ENCODE measurements at regions not wholly inside any gene's neighbourhood (a gene's known extent, or its start where the extent isn't known, plus 50 kb on each side); places are given as distances from the start of the nearest gene placed in this dataset.

- no peaks in the 10 kb centered on the region for H3K36me3 Mint-ChIP-seq
- no peak for DNase-seq
- no peaks in the 10 kb centered on the region for H3K27me3 Mint-ChIP-seq
- ChIA-PET POLR2A (no interaction called here), CTCF (no interaction called here)
- Histone ChIP-seq H3K4me3 (ENCODE audit: low read length) (no peak overlapping the region), H3K27me3 (ENCODE audit: insufficient read depth, low read length, poor library complexity, severe bottlenecking) (no peaks in the 10 kb centered on the region), H3K9me3 (ENCODE audit: low read length) (peaks cover 5% of the 10 kb centered on the region), H3K4me1 (ENCODE audit: insufficient read depth, low read length) (no peaks in the 10 kb centered on the region), H3K27ac (ENCODE audit: low read depth, low read length) (no peak overlapping the region), H3K36me3 (ENCODE audit: insufficient read depth, low read length) (no peaks in the 10 kb centered on the region)
- no peaks in the 10 kb centered on the region for H3K4me1 Mint-ChIP-seq
- no peak overlapping the region for H3K4me3 Mint-ChIP-seq
- no peak overlapping the region for H3K27ac Mint-ChIP-seq
- H3K9me3 Mint-ChIP-seq, result peaks cover 4 to 49% (median 8%) of the 10 kb centered on the region in 5 donors
Measured at GRCh38 chr5:104418056-104418455, 855.5 kb upstream of the NUDT12 start.

- DNase-seq, result no peak
- no peaks in the 10 kb centered on the region for H3K36me3 ChIP-seq (ENCODE audit: insufficient read depth, low read length)
- ChIA-PET CTCF (no interaction called here), POLR2A (no interaction called here)
- H3K27ac ChIP-seq (ENCODE audit: low read depth, low read length), result no peak overlapping the region
- no peaks in the 10 kb centered on the region for H3K4me1 ChIP-seq (ENCODE audit: insufficient read depth, low read length)
- H3K4me1 Mint-ChIP-seq, result no peaks in the 10 kb centered on the region
- peaks cover 4 to 36% (median 10%) of the 10 kb centered on the region in 5 donors for H3K9me3 Mint-ChIP-seq
- H3K4me3 ChIP-seq (ENCODE audit: low read length), result no peak overlapping the region
- no peaks in the 10 kb centered on the region for H3K27me3 ChIP-seq (ENCODE audit: insufficient read depth, low read length, poor library complexity, severe bottlenecking)
- H3K27ac Mint-ChIP-seq, result no peak overlapping the region
- no peaks in the 10 kb centered on the region for H3K9me3 ChIP-seq (ENCODE audit: low read length)
- H3K27me3 Mint-ChIP-seq, result no peaks in the 10 kb centered on the region
- no peak overlapping the region for H3K4me3 Mint-ChIP-seq
- no peaks in the 10 kb centered on the region for H3K36me3 Mint-ChIP-seq
Measured at GRCh38 chr5:104412649-104413240, 850.2 kb upstream of the NUDT12 start.

GRCh38 chr5:104400941-104401340 is 838.4 kb upstream of the NUDT12 start:
- H3K4me3 Mint-ChIP-seq, result no peak overlapping the region
- H3K27me3 Mint-ChIP-seq, result no peaks in the 10 kb centered on the region
- no peaks in the 10 kb centered on the region for H3K4me1 Mint-ChIP-seq

DNA sequence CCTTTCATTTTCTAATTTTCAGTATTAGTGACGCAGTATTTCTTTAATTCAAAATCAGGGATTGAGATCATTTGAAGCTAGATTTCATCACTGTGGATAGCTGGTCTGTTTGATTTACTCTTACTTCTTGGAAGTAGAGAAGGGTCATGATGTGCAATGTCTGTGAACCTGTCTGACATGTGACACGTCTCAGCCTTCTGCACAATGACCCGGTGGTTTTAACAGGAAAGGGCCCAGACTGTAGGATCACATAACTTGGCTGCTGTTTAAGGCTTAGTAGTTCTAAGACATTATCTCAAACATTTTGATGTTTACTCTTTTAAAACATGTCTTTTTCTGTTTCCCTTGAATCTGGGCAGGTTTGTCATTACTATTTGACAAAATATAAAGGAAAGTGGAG is 823.3 kb upstream of the NUDT12 start:
- Mint-ChIP-seq H3K9me3 (peaks cover 11 to 37% (median 12%) of the 10 kb centered on the region in 5 donors), H3K27me3 (no peaks in the 10 kb centered on the region), H3K4me3 (no peak overlapping the region), H3K36me3 (no peaks in the 10 kb centered on the region), H3K27ac (no peak overlapping the region), H3K4me1 (no peaks in the 10 kb centered on the region)
- Histone ChIP-seq H3K4me3 (ENCODE audit: low read length) (no peak overlapping the region), H3K4me1 (ENCODE audit: insufficient read depth, low read length) (no peaks in the 10 kb centered on the region), H3K27ac (ENCODE audit: low read depth, low read length) (no peak overlapping the region), H3K27me3 (ENCODE audit: insufficient read depth, low read length, poor library complexity, severe bottlenecking) (no peaks in the 10 kb centered on the region), H3K9me3 (ENCODE audit: low read length) (no peaks in the 10 kb centered on the region), H3K36me3 (ENCODE audit: insufficient read depth, low read length) (no peaks in the 10 kb centered on the region)
- ChIA-PET CTCF (no interaction called here), POLR2A (no interaction called here)
- no peak for DNase-seq

More at GRCh38 chr5:104400941-104401340, 838.4 kb upstream of the NUDT12 start:
- CTCF ChIA-PET, result no interaction called here
- Mint-ChIP-seq H3K27ac (no peak overlapping the region), H3K9me3 (peaks cover 10 to 25% (median 14%) of the 10 kb centered on the region in 5 donors), H3K36me3 (no peaks in the 10 kb centered on the region)
- H3K27me3 ChIP-seq (ENCODE audit: insufficient read depth, low read length, poor library complexity, severe bottlenecking), result no peaks in the 10 kb centered on the region
- no peak for DNase-seq
- no peak overlapping the region for H3K27ac ChIP-seq (ENCODE audit: low read depth, low read length)
- H3K9me3 ChIP-seq (ENCODE audit: low read length), result no peaks in the 10 kb centered on the region
- no peaks in the 10 kb centered on the region for H3K36me3 ChIP-seq (ENCODE audit: insufficient read depth, low read length)
- H3K4me1 ChIP-seq (ENCODE audit: insufficient read depth, low read length), result no peaks in the 10 kb centered on the region
- POLR2A ChIA-PET, result no interaction called here
- H3K4me3 ChIP-seq (ENCODE audit: low read length), result no peak overlapping the region

DNA sequence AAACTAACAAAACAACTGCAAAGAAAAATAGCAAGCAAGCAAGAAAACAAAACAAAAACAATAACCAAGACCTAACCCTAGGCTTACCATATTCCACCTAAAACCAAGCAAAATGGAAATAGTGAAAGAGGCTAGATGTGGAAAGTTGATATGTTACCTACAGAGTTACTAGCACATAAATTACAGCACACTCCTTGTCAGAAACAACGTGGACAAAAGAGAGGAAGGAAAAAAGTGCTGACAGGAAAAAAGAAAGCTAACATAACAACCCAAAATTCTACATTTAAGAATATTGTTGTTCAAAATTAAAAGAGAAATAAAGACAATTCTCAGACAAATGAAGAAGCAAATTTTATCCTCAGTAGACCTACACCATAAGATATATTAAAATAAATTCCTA is 812.8 kb upstream of the NUDT12 start:
- peaks cover 0 to 24% (median 5%) of the 10 kb centered on the region in 5 donors for H3K9me3 Mint-ChIP-seq
- H3K4me1 ChIP-seq (ENCODE audit: insufficient read depth, low read length), result no peaks in the 10 kb centered on the region

DNA sequence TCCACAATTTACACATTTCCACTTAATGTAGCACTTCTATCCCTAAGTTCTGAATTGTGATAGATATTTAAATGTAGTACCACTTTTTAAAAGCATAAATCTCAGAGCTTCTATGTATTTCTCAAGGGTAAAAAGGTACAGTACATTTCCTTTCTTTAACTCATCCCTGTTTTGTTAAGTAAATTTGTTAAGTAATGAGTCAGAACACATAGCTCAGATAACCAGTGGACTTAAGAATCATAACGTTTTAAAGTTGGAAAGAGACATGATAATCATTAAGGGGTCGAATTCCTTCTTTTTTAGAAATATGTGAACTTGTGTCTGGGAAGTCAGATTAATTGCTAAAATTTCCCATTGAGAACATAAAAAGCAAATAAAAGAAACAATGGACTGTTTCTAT is 810.2 kb upstream of the NUDT12 start:
- POLR2A ChIA-PET, result no interaction called here
- H3K4me1 ChIP-seq (ENCODE audit: insufficient read depth, low read length), result no peaks in the 10 kb centered on the region
- H3K27ac Mint-ChIP-seq, result no peak overlapping the region
- no peak for DNase-seq
- peaks cover 0 to 22% (median 4%) of the 10 kb centered on the region in 5 donors for H3K9me3 Mint-ChIP-seq
- no peaks in the 10 kb centered on the region for H3K36me3 ChIP-seq (ENCODE audit: insufficient read depth, low read length)
- H3K36me3 Mint-ChIP-seq, result no peaks in the 10 kb centered on the region
- no peaks in the 10 kb centered on the region for H3K27me3 Mint-ChIP-seq
- H3K4me1 Mint-ChIP-seq, result no peaks in the 10 kb centered on the region
- no peak overlapping the region for H3K27ac ChIP-seq (ENCODE audit: low read depth, low read length)
- CTCF ChIA-PET, result no interaction called here
- H3K9me3 ChIP-seq (ENCODE audit: low read length), result no peaks in the 10 kb centered on the region
- no peak overlapping the region for H3K4me3 Mint-ChIP-seq
- H3K27me3 ChIP-seq (ENCODE audit: insufficient read depth, low read length, poor library complexity, severe bottlenecking), result no peaks in the 10 kb centered on the region
- no peak overlapping the region for H3K4me3 ChIP-seq (ENCODE audit: low read length)

More for the DNA sequence above, 812.8 kb upstream of the NUDT12 start:
- Histone ChIP-seq H3K27me3 (ENCODE audit: insufficient read depth, low read length, poor library complexity, severe bottlenecking) (no peaks in the 10 kb centered on the region), H3K36me3 (ENCODE audit: insufficient read depth, low read length) (no peaks in the 10 kb centered on the region), H3K27ac (ENCODE audit: low read depth, low read length) (no peak overlapping the region), H3K4me3 (ENCODE audit: low read length) (no peak overlapping the region), H3K9me3 (ENCODE audit: low read length) (no peaks in the 10 kb centered on the region)
- POLR2A ChIA-PET, result no interaction called here
- H3K27ac Mint-ChIP-seq, result no peak overlapping the region
- H3K27me3 Mint-ChIP-seq, result no peaks in the 10 kb centered on the region
- no peaks in the 10 kb centered on the region for H3K36me3 Mint-ChIP-seq
- no peak overlapping the region for H3K4me3 Mint-ChIP-seq
- CTCF ChIA-PET, result no interaction called here
- no peak for DNase-seq
- no peaks in the 10 kb centered on the region for H3K4me1 Mint-ChIP-seq

DNA sequence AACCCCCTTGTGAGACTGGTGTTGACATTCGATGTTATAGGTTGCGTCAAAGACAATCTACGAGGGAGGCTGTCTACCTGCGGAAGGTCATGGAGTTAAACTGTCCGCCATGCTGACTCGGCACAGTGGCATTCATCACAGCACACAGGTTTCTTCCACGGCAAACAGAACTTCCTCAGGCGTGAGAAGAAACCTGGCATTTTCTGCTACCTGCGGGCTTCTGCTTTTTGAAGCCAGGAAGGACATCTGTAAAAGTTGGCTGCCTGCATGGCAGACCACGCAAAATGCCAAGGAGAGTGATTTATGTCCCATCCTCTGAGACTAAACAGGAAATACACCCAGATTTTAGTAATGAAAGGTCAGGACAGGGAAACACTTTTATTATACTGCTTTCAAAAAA is 809.8 kb upstream of the NUDT12 start:
- Histone ChIP-seq H3K4me1 (ENCODE audit: insufficient read depth, low read length) (no peaks in the 10 kb centered on the region), H3K27ac (ENCODE audit: low read depth, low read length) (no peak overlapping the region), H3K36me3 (ENCODE audit: insufficient read depth, low read length) (no peaks in the 10 kb centered on the region), H3K4me3 (ENCODE audit: low read length) (no peak overlapping the region), H3K27me3 (ENCODE audit: insufficient read depth, low read length, poor library complexity, severe bottlenecking) (no peaks in the 10 kb centered on the region), H3K9me3 (ENCODE audit: low read length) (no peaks in the 10 kb centered on the region)
- no peak for DNase-seq
- CTCF ChIA-PET, result no interaction called here
- no peak overlapping the region for H3K4me3 Mint-ChIP-seq
- H3K36me3 Mint-ChIP-seq, result no peaks in the 10 kb centered on the region
- H3K27ac Mint-ChIP-seq, result no peak overlapping the region
- POLR2A ChIA-PET, result no interaction called here
- no peaks in the 10 kb centered on the region for H3K27me3 Mint-ChIP-seq
- H3K9me3 Mint-ChIP-seq, result peaks cover 0 to 24% (median 4%) of the 10 kb centered on the region in 5 donors
- H3K4me1 Mint-ChIP-seq, result no peaks in the 10 kb centered on the region

DNA sequence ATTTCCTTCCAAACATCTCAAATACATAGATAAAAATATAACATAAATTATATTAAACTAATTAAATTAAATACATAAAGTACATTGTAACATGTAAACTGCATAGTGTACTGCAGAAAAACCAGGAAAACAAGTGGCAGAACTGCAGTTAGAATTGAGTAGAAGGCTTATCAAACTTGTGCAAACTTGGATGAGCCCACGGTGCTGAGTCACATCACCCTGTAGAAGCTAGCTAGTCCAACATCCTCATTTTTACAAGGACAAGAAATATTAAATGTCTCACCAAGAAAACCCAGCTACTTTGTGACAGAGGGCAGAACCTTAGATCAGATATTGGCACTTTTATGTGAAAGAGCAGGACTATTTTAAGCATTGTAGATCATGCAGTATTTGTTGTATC is 807.9 kb upstream of the NUDT12 start:
- H3K27ac ChIP-seq (ENCODE audit: low read depth, low read length), result no peak overlapping the region
- no peaks in the 10 kb centered on the region for H3K36me3 ChIP-seq (ENCODE audit: insufficient read depth, low read length)
- no peaks in the 10 kb centered on the region for H3K36me3 Mint-ChIP-seq
- no peaks in the 10 kb centered on the region for H3K4me1 Mint-ChIP-seq
- H3K9me3 ChIP-seq (ENCODE audit: low read length), result no peaks in the 10 kb centered on the region
- DNase-seq, result no peak
- no peaks in the 10 kb centered on the region for H3K4me1 ChIP-seq (ENCODE audit: insufficient read depth, low read length)
- H3K27me3 Mint-ChIP-seq, result no peaks in the 10 kb centered on the region
- no peaks in the 10 kb centered on the region for H3K27me3 ChIP-seq (ENCODE audit: insufficient read depth, low read length, poor library complexity, severe bottlenecking)
- H3K4me3 ChIP-seq (ENCODE audit: low read length), result no peak overlapping the region
- POLR2A ChIA-PET, result no interaction called here
- H3K27ac Mint-ChIP-seq, result no peak overlapping the region
- H3K4me3 Mint-ChIP-seq, result no peak overlapping the region
- H3K9me3 Mint-ChIP-seq, result peaks cover 0 to 33% (median 6%) of the 10 kb centered on the region in 5 donors
- CTCF ChIA-PET, result no interaction called here

- no peak for DNase-seq
- H3K36me3 ChIP-seq (ENCODE audit: insufficient read depth, low read length), result no peaks in the 10 kb centered on the region
- H3K4me3 ChIP-seq (ENCODE audit: low read length), result no peak overlapping the region
- H3K27me3 ChIP-seq (ENCODE audit: insufficient read depth, low read length, poor library complexity, severe bottlenecking), result no peaks in the 10 kb centered on the region
- H3K4me1 ChIP-seq (ENCODE audit: insufficient read depth, low read length), result no peaks in the 10 kb centered on the region
- no peaks in the 10 kb centered on the region for H3K9me3 ChIP-seq (ENCODE audit: low read length)
- ChIA-PET POLR2A (no interaction called here), CTCF (no interaction called here)
- H3K4me1 Mint-ChIP-seq, result no peaks in the 10 kb centered on the region
- no peak overlapping the region for H3K27ac Mint-ChIP-seq
- H3K27me3 Mint-ChIP-seq, result no peaks in the 10 kb centered on the region
- no peaks in the 10 kb centered on the region for H3K36me3 Mint-ChIP-seq
- no peak overlapping the region for H3K4me3 Mint-ChIP-seq
- no peak overlapping the region for H3K27ac ChIP-seq (ENCODE audit: low read depth, low read length)
- H3K9me3 Mint-ChIP-seq, result peaks cover 3 to 39% (median 6%) of the 10 kb centered on the region in 5 donors
Measured at GRCh38 chr5:104367978-104368377, 805.4 kb upstream of the NUDT12 start.

Data from CD8-positive, alpha-beta memory T cell (primary cell).